ENCODE measurements at regions not wholly inside any gene's neighbourhood (a gene's known extent, or its start where the extent isn't known, plus 50 kb on each side); places are given as distances from the start of the nearest gene placed in this dataset.
A peak's percentile ranks its signal among the peaks of the same experiment; 100 is the strongest.
"Not testable (repeated sequence)": the region's sequence is repeated elsewhere in the genome, so short reads cannot be mapped to it uniquely, and the experiment has no call there.

- DNase-seq = not testable (repeated sequence)
Measured at GRCh38 chr10:62500116-62500515, 125.9 kb downstream of the ZNF365 start.

GRCh38 chr10:62501547-62501946 lies 127.4 kb downstream of the ZNF365 start:
- no peak for DNase-seq

GRCh38 chr10:62502995-62503613 lies 128.9 kb downstream of the ZNF365 start:
- DNase-seq = no peak

- no peak for DNase-seq
Measured at GRCh38 chr10:62503872-62504271, 129.7 kb downstream of the ZNF365 start.

- DNase-seq = no peak
Measured at GRCh38 chr10:62506371-62506770, 132.2 kb downstream of the ZNF365 start.

- DNase-seq = no peak
Measured at GRCh38 chr10:62511238-62511637, 137.1 kb downstream of the ZNF365 start.

- no peak for DNase-seq
Measured at GRCh38 chr10:62511656-62512055, 137.5 kb downstream of the ZNF365 start.

GRCh38 chr10:62512732-62513475 lies 138.7 kb downstream of the ZNF365 start:
- no peak for DNase-seq

GRCh38 chr10:62514079-62514693 lies 140.0 kb downstream of the ZNF365 start:
- no peak for DNase-seq

GRCh38 chr10:62517252-62517651 lies 143.1 kb downstream of the ZNF365 start:
- no peak for DNase-seq

GRCh38 chr10:62527019-62527827 lies 153.1 kb downstream of the ZNF365 start:
- peak; percentile 26 for DNase-seq

GRCh38 chr10:62528441-62528840 lies 154.3 kb downstream of the ZNF365 start:
- no peak for DNase-seq

- no peak for DNase-seq
Measured at GRCh38 chr10:62529396-62529795, 155.2 kb downstream of the ZNF365 start.

GRCh38 chr10:62534031-62534430 lies 159.9 kb downstream of the ZNF365 start:
- DNase-seq = no peak

GRCh38 chr10:62538606-62539005 lies 164.4 kb downstream of the ZNF365 start:
- DNase-seq = no peak

- DNase-seq = no peak
Measured at GRCh38 chr10:62540389-62540788, 166.2 kb downstream of the ZNF365 start.

GRCh38 chr10:62541811-62542210 lies 167.6 kb downstream of the ZNF365 start:
- DNase-seq = no peak

GRCh38 chr10:62543571-62544355 lies 169.6 kb downstream of the ZNF365 start:
- DNase-seq = no peak

GRCh38 chr10:62545160-62546066 lies 171.2 kb downstream of the ZNF365 start:
- DNase-seq = no peak

- DNase-seq = no peak
Measured at GRCh38 chr10:62548686-62549085, 174.5 kb downstream of the ZNF365 start.

- no peak for DNase-seq
Measured at GRCh38 chr10:62550173-62550572, 176.0 kb downstream of the ZNF365 start.

All from stimulated activated CD8-positive, alpha-beta memory T cell treated with anti-CD3 and anti-CD28 coated beads, Interleukin-4, amount 100 ng/mL, for 48 hours (primary cell).